ENCODE measurements at regions not wholly inside any gene's neighbourhood (a gene's known extent, or its start where the extent isn't known, plus 50 kb on each side); places are given as distances from the start of the nearest gene placed in this dataset.

DNA sequence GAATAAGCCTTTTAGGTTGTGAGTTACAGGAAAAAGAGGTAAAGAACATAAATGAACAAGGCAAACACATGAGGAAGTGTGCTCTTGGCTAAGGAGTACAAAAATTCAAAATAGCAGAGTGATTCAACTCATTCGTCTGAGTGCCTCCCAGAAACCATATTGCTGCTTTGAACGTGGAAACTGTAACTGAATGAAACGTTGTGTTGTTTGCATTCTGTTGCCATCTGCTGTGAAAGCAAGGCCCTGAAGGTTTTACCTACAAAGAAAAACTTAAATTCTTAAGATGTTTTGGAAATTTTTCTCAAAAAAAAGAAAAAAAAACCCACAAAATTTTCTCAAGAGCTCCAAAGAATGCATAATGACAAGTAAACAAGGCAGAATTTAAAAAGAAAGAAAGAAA lies 375.4 kb upstream of the HS3ST5 start:
- Mint-ChIP-seq H3K4me3 (no peak overlapping the region), H3K27me3 (ENCODE audit: insufficient read depth, low read depth) (no peaks in the 10 kb centered on the region), H3K4me1 (no peaks in the 10 kb centered on the region), H3K27ac (no peak overlapping the region), H3K9me3 (no peaks in the 10 kb centered on the region), H3K36me3 (no peaks in the 10 kb centered on the region)
- H2AFZ ChIP-seq (replicated peaks) = peak overlapping the region; percentile 19
- no peak overlapping the region for H3K4me3 ChIP-seq
- TF ChIP-seq, protein P1, sequence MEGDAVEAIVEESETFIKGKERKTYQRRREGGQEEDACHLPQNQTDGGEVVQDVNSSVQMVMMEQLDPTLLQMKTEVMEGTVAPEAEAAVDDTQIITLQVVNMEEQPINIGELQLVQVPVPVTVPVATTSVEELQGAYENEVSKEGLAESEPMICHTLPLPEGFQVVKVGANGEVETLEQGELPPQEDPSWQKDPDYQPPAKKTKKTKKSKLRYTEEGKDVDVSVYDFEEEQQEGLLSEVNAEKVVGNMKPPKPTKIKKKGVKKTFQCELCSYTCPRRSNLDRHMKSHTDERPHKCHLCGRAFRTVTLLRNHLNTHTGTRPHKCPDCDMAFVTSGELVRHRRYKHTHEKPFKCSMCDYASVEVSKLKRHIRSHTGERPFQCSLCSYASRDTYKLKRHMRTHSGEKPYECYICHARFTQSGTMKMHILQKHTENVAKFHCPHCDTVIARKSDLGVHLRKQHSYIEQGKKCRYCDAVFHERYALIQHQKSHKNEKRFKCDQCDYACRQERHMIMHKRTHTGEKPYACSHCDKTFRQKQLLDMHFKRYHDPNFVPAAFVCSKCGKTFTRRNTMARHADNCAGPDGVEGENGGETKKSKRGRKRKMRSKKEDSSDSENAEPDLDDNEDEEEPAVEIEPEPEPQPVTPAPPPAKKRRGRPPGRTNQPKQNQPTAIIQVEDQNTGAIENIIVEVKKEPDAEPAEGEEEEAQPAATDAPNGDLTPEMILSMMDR (IDR thresholded peaks at IDR 0.05) = no peak
- TF ChIP-seq EZH2 (IDR thresholded peaks at IDR 0.05) = no peak
- TF ChIP-seq EZH2phosphoT487 (IDR thresholded peaks at IDR 0.05) = no peak
- H3K4me2 ChIP-seq = no peak overlapping the region
- H3K79me2 ChIP-seq (ENCODE audit: low read depth) = no peaks in the 10 kb centered on the region
- no peak overlapping the region for H3K9ac ChIP-seq
- no peaks in the 10 kb centered on the region for H3K4me1 ChIP-seq
- no peak overlapping the region for H3K27ac ChIP-seq
- H4K20me1 ChIP-seq (ENCODE audit: low read depth) = no peaks in the 10 kb centered on the region
- H3K27me3 ChIP-seq = no peaks in the 10 kb centered on the region
- H3K9me3 ChIP-seq (ENCODE audit: low read depth) = no peaks in the 10 kb centered on the region
- DNase-seq (ENCODE audit: low spot score) = no peak
- no peaks in the 10 kb centered on the region for H3F3A ChIP-seq (ENCODE audit: low read depth)
- H3K36me3 ChIP-seq = no peaks in the 10 kb centered on the region

GRCh38 chr6:114714836-114715507 lies 372.1 kb upstream of the HS3ST5 start:
- no peaks in the 10 kb centered on the region for H3K79me2 ChIP-seq (ENCODE audit: low read depth)
- no peak overlapping the region for H2AFZ ChIP-seq (replicated peaks)
- H3K4me1 Mint-ChIP-seq = no peaks in the 10 kb centered on the region
- no peaks in the 10 kb centered on the region for H3K4me1 ChIP-seq
- no peaks in the 10 kb centered on the region for H3K27me3 Mint-ChIP-seq (ENCODE audit: insufficient read depth, low read depth)
- H3K9ac ChIP-seq = no peak overlapping the region
- no peaks in the 10 kb centered on the region for H3K36me3 Mint-ChIP-seq
- no peak overlapping the region for H3K27ac Mint-ChIP-seq
- H3F3A ChIP-seq (ENCODE audit: low read depth) = no peaks in the 10 kb centered on the region
- no peaks in the 10 kb centered on the region for H4K20me1 ChIP-seq (ENCODE audit: low read depth)
- no peak overlapping the region for H3K27ac ChIP-seq
- no peak overlapping the region for H3K4me3 ChIP-seq
- H3K9me3 Mint-ChIP-seq = no peaks in the 10 kb centered on the region
- H3K36me3 ChIP-seq = no peaks in the 10 kb centered on the region
- H3K27me3 ChIP-seq = no peaks in the 10 kb centered on the region
- DNase-seq (ENCODE audit: low spot score) = no peak
- no peaks in the 10 kb centered on the region for H3K9me3 ChIP-seq (ENCODE audit: low read depth)
- no peak overlapping the region for H3K4me2 ChIP-seq
- no peak overlapping the region for H3K4me3 Mint-ChIP-seq
- TF ChIP-seq, protein P1 (IDR thresholded peaks at IDR 0.05) = no peak
- no peak for TF ChIP-seq EZH2 (IDR thresholded peaks at IDR 0.05)
- TF ChIP-seq EZH2phosphoT487 (IDR thresholded peaks at IDR 0.05) = no peak

DNA sequence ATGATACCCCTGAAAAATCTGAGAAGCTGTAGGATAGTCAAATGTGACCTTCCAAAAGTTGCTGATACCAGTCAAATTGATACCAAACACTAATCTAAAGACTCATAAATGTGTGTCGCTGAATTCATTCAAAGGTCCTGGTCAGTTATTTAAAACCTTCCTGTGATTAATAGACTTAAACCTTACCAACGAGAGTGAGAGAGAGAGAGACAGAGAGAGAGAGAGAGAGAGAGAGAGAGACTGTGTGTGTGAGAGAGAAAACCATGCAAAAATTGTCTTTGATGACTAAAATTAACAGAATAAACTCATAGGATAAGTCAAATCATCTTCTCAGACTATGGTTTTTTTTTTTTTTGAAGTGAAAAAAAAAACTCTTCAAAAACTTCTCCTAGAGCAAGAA lies 370.9 kb upstream of the HS3ST5 start:
- Mint-ChIP-seq H3K36me3 (no peaks in the 10 kb centered on the region), H3K4me1 (no peaks in the 10 kb centered on the region), H3K27ac (no peak overlapping the region), H3K9me3 (no peaks in the 10 kb centered on the region), H3K4me3 (no peak overlapping the region), H3K27me3 (ENCODE audit: insufficient read depth, low read depth) (no peaks in the 10 kb centered on the region)
- Histone ChIP-seq H3K27ac (no peak overlapping the region), H2AFZ (replicated peaks) (no peak overlapping the region), H3K36me3 (no peaks in the 10 kb centered on the region), H3K4me1 (no peaks in the 10 kb centered on the region), H3K79me2 (ENCODE audit: low read depth) (no peaks in the 10 kb centered on the region), H3K4me2 (no peak overlapping the region), H3K9ac (no peak overlapping the region), H3K27me3 (no peaks in the 10 kb centered on the region), H4K20me1 (ENCODE audit: low read depth) (no peaks in the 10 kb centered on the region), H3F3A (ENCODE audit: low read depth) (no peaks in the 10 kb centered on the region), H3K4me3 (no peak overlapping the region), H3K9me3 (ENCODE audit: low read depth) (no peaks in the 10 kb centered on the region)
- DNase-seq (ENCODE audit: low spot score) = no peak
- no peak for TF ChIP-seq EZH2 (IDR thresholded peaks at IDR 0.05)
- TF ChIP-seq, protein P1 (IDR thresholded peaks at IDR 0.05) = no peak
- no peak for TF ChIP-seq EZH2phosphoT487 (IDR thresholded peaks at IDR 0.05)

Measured in neural progenitor cell (in vitro differentiated cells).